ENCODE measurements at regions not wholly inside any gene's neighbourhood (a gene's known extent, or its start where the extent isn't known, plus 50 kb on each side); places are given as distances from the start of the nearest gene placed in this dataset.

DNA sequence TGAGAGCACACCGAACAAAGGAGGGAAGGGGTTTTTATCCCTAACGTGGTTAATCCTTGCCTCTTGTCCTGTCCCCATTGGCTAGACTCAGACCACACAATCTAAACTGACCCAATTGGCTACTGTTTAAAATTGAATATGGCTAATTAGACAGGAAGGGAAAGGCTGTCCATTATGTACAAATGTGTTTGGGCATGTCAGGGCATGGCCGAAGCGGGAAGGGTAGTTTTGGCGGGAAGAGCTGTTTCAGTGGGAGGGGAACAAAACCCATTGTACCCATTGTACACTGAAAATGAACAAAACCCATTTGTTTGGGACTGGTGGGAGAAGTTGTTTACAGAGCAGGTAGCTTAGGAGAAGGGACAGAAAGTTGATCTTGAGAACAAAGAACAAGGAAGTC is 330.9 kb upstream of the POU1F1 start:
- TF ChIP-seq, protein P1, sequence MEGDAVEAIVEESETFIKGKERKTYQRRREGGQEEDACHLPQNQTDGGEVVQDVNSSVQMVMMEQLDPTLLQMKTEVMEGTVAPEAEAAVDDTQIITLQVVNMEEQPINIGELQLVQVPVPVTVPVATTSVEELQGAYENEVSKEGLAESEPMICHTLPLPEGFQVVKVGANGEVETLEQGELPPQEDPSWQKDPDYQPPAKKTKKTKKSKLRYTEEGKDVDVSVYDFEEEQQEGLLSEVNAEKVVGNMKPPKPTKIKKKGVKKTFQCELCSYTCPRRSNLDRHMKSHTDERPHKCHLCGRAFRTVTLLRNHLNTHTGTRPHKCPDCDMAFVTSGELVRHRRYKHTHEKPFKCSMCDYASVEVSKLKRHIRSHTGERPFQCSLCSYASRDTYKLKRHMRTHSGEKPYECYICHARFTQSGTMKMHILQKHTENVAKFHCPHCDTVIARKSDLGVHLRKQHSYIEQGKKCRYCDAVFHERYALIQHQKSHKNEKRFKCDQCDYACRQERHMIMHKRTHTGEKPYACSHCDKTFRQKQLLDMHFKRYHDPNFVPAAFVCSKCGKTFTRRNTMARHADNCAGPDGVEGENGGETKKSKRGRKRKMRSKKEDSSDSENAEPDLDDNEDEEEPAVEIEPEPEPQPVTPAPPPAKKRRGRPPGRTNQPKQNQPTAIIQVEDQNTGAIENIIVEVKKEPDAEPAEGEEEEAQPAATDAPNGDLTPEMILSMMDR (IDR thresholded peaks at IDR 0.05 in 2 of 3, conservative IDR thresholded peaks at IDR 0.05 in 1 of 3; ENCODE audit: insufficient read depth in 2 of 3, low read depth in 1 of 3, low read length in 3 of 3): no peak
- TF ChIP-seq MTA3 (IDR thresholded peaks at IDR 0.05; ENCODE audit: borderline replicate concordance): no peak
- no peak for TF ChIP-seq SP2 (IDR thresholded peaks at IDR 0.05; ENCODE audit: extremely low read depth, low read depth, low read length, poor library complexity, severe bottlenecking)
- TF ChIP-seq MXI1 (IDR thresholded peaks at IDR 0.05; ENCODE audit: low read depth, low read length): no peak
